HG03342 (cell line): ENCODE measurements at regions not wholly inside any gene's neighbourhood (a gene's known extent, or its start where the extent isn't known, plus 50 kb on each side); places are given as distances from the start of the nearest gene placed in this dataset.
"Not testable (repeated sequence)": the region's sequence is repeated elsewhere in the genome, so short reads cannot be mapped to it uniquely, and the experiment has no call there.

Experiments
- ATAC-seq: cut with Tn5 transposase; IDR thresholded peaks from one replicate; pipeline ENCODE4 v1.9.1; 2021; ENCODE audit warnings: mild to moderate bottlenecking, moderate library complexity; ENCODE audit not compliant: unreplicated experiment

GRCh38 chr14:84420221-84420620 lies 1109.7 kb upstream of the FLRT2 start:
- ATAC-seq: no peak

GRCh38 chr14:84421621-84422020 lies 1108.3 kb upstream of the FLRT2 start:
- no peak for ATAC-seq

- ATAC-seq: no peak
These were observed 1104.0 kb upstream of the FLRT2 start for GRCh38 chr14:84425968-84426367.

GRCh38 chr14:84432676-84433075 lies 1097.3 kb upstream of the FLRT2 start:
- no peak for ATAC-seq

- ATAC-seq: no peak
These were observed 1096.0 kb upstream of the FLRT2 start for GRCh38 chr14:84433961-84434360.

- ATAC-seq: no peak
These were observed 1094.1 kb upstream of the FLRT2 start for GRCh38 chr14:84435820-84436324.

- no peak for ATAC-seq
These were observed 1093.4 kb upstream of the FLRT2 start for GRCh38 chr14:84436528-84436927.

- ATAC-seq: no peak
These were observed 1087.4 kb upstream of the FLRT2 start for GRCh38 chr14:84442521-84442920.

GRCh38 chr14:84445486-84445885 lies 1084.5 kb upstream of the FLRT2 start:
- no peak for ATAC-seq

GRCh38 chr14:84446250-84446649 lies 1083.7 kb upstream of the FLRT2 start:
- ATAC-seq: no peak

GRCh38 chr14:84453307-84453950 lies 1076.5 kb upstream of the FLRT2 start:
- no peak for ATAC-seq

- no peak for ATAC-seq
These were observed 1075.8 kb upstream of the FLRT2 start for GRCh38 chr14:84454114-84454513.

- ATAC-seq: no peak
These were observed 1073.0 kb upstream of the FLRT2 start for GRCh38 chr14:84456946-84457345.

GRCh38 chr14:84458881-84459280 lies 1071.1 kb upstream of the FLRT2 start:
- no peak for ATAC-seq

GRCh38 chr14:84465880-84466279 lies 1064.1 kb upstream of the FLRT2 start:
- no peak for ATAC-seq

- no peak for ATAC-seq
These were observed 1061.8 kb upstream of the FLRT2 start for GRCh38 chr14:84468153-84468552.

GRCh38 chr14:84477996-84478395 lies 1051.9 kb upstream of the FLRT2 start:
- no peak for ATAC-seq

GRCh38 chr14:84482256-84483071 lies 1047.5 kb upstream of the FLRT2 start:
- ATAC-seq: no peak

- ATAC-seq: no peak
These were observed 1046.9 kb upstream of the FLRT2 start for GRCh38 chr14:84483072-84483420.

GRCh38 chr14:84484243-84484642 lies 1045.7 kb upstream of the FLRT2 start:
- not testable (repeated sequence) for ATAC-seq

GRCh38 chr14:84485036-84485435 lies 1044.9 kb upstream of the FLRT2 start:
- ATAC-seq: no peak

GRCh38 chr14:84490081-84490480 lies 1039.9 kb upstream of the FLRT2 start:
- no peak for ATAC-seq
